ENCODE measurements at regions not wholly inside any gene's neighbourhood (a gene's known extent, or its start where the extent isn't known, plus 50 kb on each side); places are given as distances from the start of the nearest gene placed in this dataset.
A peak's percentile ranks its signal among the peaks of the same experiment; 100 is the strongest.
"Not testable (repeated sequence)": the region's sequence is repeated elsewhere in the genome, so short reads cannot be mapped to it uniquely, and the experiment has no call there.

- not testable (repeated sequence) for H3K9ac ChIP-seq (ENCODE audit: low read length); H3K79me2 ChIP-seq (ENCODE audit: low read length); H3K4me3 ChIP-seq (ENCODE audit: low read length); H3K4me2 ChIP-seq (ENCODE audit: low read depth, low read length, poor library complexity, severe bottlenecking); H3K4me1 ChIP-seq (ENCODE audit: low read length); H3K9me3 ChIP-seq (ENCODE audit: low read length); H3K9me2 ChIP-seq (replicated peaks; ENCODE audit: insufficient read depth, low read length); DNase-seq; H3K27ac ChIP-seq (ENCODE audit: low read length); H4K20me1 ChIP-seq (ENCODE audit: insufficient read depth, low read depth, low read length); H3K36me3 ChIP-seq (ENCODE audit: insufficient read depth, low read length); H3K27me3 ChIP-seq (ENCODE audit: low read length); H2AFZ ChIP-seq (ENCODE audit: low read length)
These were observed 351.2 kb upstream of the PLGLB2 start for GRCh38 chr2:87396551-87397265.

GRCh38 chr2:87397276-87398065 lies 350.4 kb upstream of the PLGLB2 start:
- H3K27ac ChIP-seq (ENCODE audit: low read length); H3K4me3 ChIP-seq (ENCODE audit: low read length); H4K20me1 ChIP-seq (ENCODE audit: insufficient read depth, low read depth, low read length); H3K9me2 ChIP-seq (replicated peaks; ENCODE audit: insufficient read depth, low read length); H3K36me3 ChIP-seq (ENCODE audit: insufficient read depth, low read length); H3K27me3 ChIP-seq (ENCODE audit: low read length); H2AFZ ChIP-seq (ENCODE audit: low read length); DNase-seq; H3K79me2 ChIP-seq (ENCODE audit: low read length); H3K4me1 ChIP-seq (ENCODE audit: low read length); H3K9ac ChIP-seq (ENCODE audit: low read length); H3K4me2 ChIP-seq (ENCODE audit: low read depth, low read length, poor library complexity, severe bottlenecking); H3K9me3 ChIP-seq (ENCODE audit: low read length): not testable (repeated sequence)

GRCh38 chr2:87398567-87399305 lies 349.2 kb upstream of the PLGLB2 start:
- not testable (repeated sequence) for H3K27ac ChIP-seq (ENCODE audit: low read length); H3K4me1 ChIP-seq (ENCODE audit: low read length); H3K9me2 ChIP-seq (replicated peaks; ENCODE audit: insufficient read depth, low read length); H3K9me3 ChIP-seq (ENCODE audit: low read length); H4K20me1 ChIP-seq (ENCODE audit: insufficient read depth, low read depth, low read length); H3K79me2 ChIP-seq (ENCODE audit: low read length); H3K27me3 ChIP-seq (ENCODE audit: low read length); H2AFZ ChIP-seq (ENCODE audit: low read length); H3K36me3 ChIP-seq (ENCODE audit: insufficient read depth, low read length); H3K4me2 ChIP-seq (ENCODE audit: low read depth, low read length, poor library complexity, severe bottlenecking); H3K9ac ChIP-seq (ENCODE audit: low read length); DNase-seq; H3K4me3 ChIP-seq (ENCODE audit: low read length)

- H3K9ac ChIP-seq (ENCODE audit: low read length): no peak overlapping the region
- no peaks in the 10 kb centered on the region for H3K36me3 ChIP-seq (ENCODE audit: insufficient read depth, low read length)
- H3K4me3 ChIP-seq (ENCODE audit: low read length): no peak overlapping the region
- no peak overlapping the region for H2AFZ ChIP-seq (ENCODE audit: low read length)
- no peaks in the 10 kb centered on the region for H3K4me1 ChIP-seq (ENCODE audit: low read length)
- H3K27ac ChIP-seq (ENCODE audit: low read length): no peak overlapping the region
- H3K9me3 ChIP-seq (ENCODE audit: low read length): no peaks in the 10 kb centered on the region
- H4K20me1 ChIP-seq (ENCODE audit: insufficient read depth, low read depth, low read length): no peaks in the 10 kb centered on the region
- peak; percentile 36 for DNase-seq
- no peaks in the 10 kb centered on the region for H3K79me2 ChIP-seq (ENCODE audit: low read length)
- no peak overlapping the region for H3K4me2 ChIP-seq (ENCODE audit: low read depth, low read length, poor library complexity, severe bottlenecking)
- H3K9me2 ChIP-seq (replicated peaks; ENCODE audit: insufficient read depth, low read length): no peaks in the 10 kb centered on the region
- no peaks in the 10 kb centered on the region for H3K27me3 ChIP-seq (ENCODE audit: low read length)
These were observed 346.1 kb upstream of the PLGLB2 start for GRCh38 chr2:87401726-87402345.

GRCh38 chr2:87403893-87404175 lies 344.1 kb upstream of the PLGLB2 start:
- Histone ChIP-seq H3K9ac (ENCODE audit: low read length) (no peak overlapping the region), H3K9me2 (replicated peaks; ENCODE audit: insufficient read depth, low read length) (no peaks in the 10 kb centered on the region), H3K4me3 (ENCODE audit: low read length) (no peak overlapping the region), H3K4me2 (ENCODE audit: low read depth, low read length, poor library complexity, severe bottlenecking) (no peak overlapping the region), H3K4me1 (ENCODE audit: low read length) (no peaks in the 10 kb centered on the region), H2AFZ (ENCODE audit: low read length) (no peak overlapping the region), H3K36me3 (ENCODE audit: insufficient read depth, low read length) (no peaks in the 10 kb centered on the region), H3K27me3 (ENCODE audit: low read length) (no peaks in the 10 kb centered on the region), H3K79me2 (ENCODE audit: low read length) (no peaks in the 10 kb centered on the region), H3K27ac (ENCODE audit: low read length) (no peak overlapping the region), H4K20me1 (ENCODE audit: insufficient read depth, low read depth, low read length) (no peaks in the 10 kb centered on the region), H3K9me3 (ENCODE audit: low read length) (no peaks in the 10 kb centered on the region)
- peak; percentile 40 for DNase-seq

- peak; percentile 37 for DNase-seq
- not testable (repeated sequence) for H2AFZ ChIP-seq (ENCODE audit: low read length); H3K4me3 ChIP-seq (ENCODE audit: low read length); H3K4me1 ChIP-seq (ENCODE audit: low read length); H3K79me2 ChIP-seq (ENCODE audit: low read length); H3K4me2 ChIP-seq (ENCODE audit: low read depth, low read length, poor library complexity, severe bottlenecking); H3K9me3 ChIP-seq (ENCODE audit: low read length); H3K27me3 ChIP-seq (ENCODE audit: low read length); H3K36me3 ChIP-seq (ENCODE audit: insufficient read depth, low read length); H3K27ac ChIP-seq (ENCODE audit: low read length); H3K9me2 ChIP-seq (replicated peaks; ENCODE audit: insufficient read depth, low read length); H4K20me1 ChIP-seq (ENCODE audit: insufficient read depth, low read depth, low read length); H3K9ac ChIP-seq (ENCODE audit: low read length)
These were observed 343.3 kb upstream of the PLGLB2 start for GRCh38 chr2:87404411-87405255.

- not testable (repeated sequence) for H3K4me2 ChIP-seq (ENCODE audit: low read depth, low read length, poor library complexity, severe bottlenecking); H3K79me2 ChIP-seq (ENCODE audit: low read length); H3K27ac ChIP-seq (ENCODE audit: low read length); H3K9me2 ChIP-seq (replicated peaks; ENCODE audit: insufficient read depth, low read length); H2AFZ ChIP-seq (ENCODE audit: low read length); H3K36me3 ChIP-seq (ENCODE audit: insufficient read depth, low read length); H3K9ac ChIP-seq (ENCODE audit: low read length); H3K27me3 ChIP-seq (ENCODE audit: low read length); H3K4me3 ChIP-seq (ENCODE audit: low read length); H3K4me1 ChIP-seq (ENCODE audit: low read length); H3K9me3 ChIP-seq (ENCODE audit: low read length); DNase-seq; H4K20me1 ChIP-seq (ENCODE audit: insufficient read depth, low read depth, low read length)
These were observed 342.2 kb upstream of the PLGLB2 start for GRCh38 chr2:87405531-87406216.

Measured in Karpas-422 (cell line).